Activated gamma-delta T cell treated with Interleukin-2 at 50 U/mL for 16 hours (primary cell): ENCODE measurements at regions not wholly inside any gene's neighbourhood (a gene's known extent, or its start where the extent isn't known, plus 50 kb on each side); places are given as distances from the start of the nearest gene placed in this dataset.

ENCODE experiments used
- DNase-seq: peaks from one replicate; pipeline ENCODE4 v3.0.0-alpha.2; 2020

GRCh38 chr5:174312641-174313040 is 267.1 kb downstream of the NSG2 start:
- no peak for DNase-seq

- DNase-seq = no peak
Observed at GRCh38 chr5:174313615-174314014, 268.1 kb downstream of the NSG2 start.

GRCh38 chr5:174314261-174314660 is 268.8 kb downstream of the NSG2 start:
- no peak for DNase-seq

- DNase-seq = no peak
Observed at GRCh38 chr5:174315471-174315870, 270.0 kb downstream of the NSG2 start.

- DNase-seq = no peak
Observed at GRCh38 chr5:174315871-174316270, 270.4 kb downstream of the NSG2 start.

- no peak for DNase-seq
Observed at GRCh38 chr5:174316326-174316725, 270.8 kb downstream of the NSG2 start.

GRCh38 chr5:174317256-174317894 is 271.9 kb downstream of the NSG2 start:
- DNase-seq = no peak

GRCh38 chr5:174318578-174318977 is 273.1 kb downstream of the NSG2 start:
- DNase-seq = no peak

GRCh38 chr5:174319551-174319950 is 274.0 kb downstream of the NSG2 start:
- DNase-seq = no peak

- no peak for DNase-seq
Observed at GRCh38 chr5:174320051-174320450, 274.5 kb downstream of the NSG2 start.

GRCh38 chr5:174323878-174324281 is 278.4 kb downstream of the NSG2 start:
- DNase-seq = no peak

- DNase-seq = no peak
Observed at GRCh38 chr5:174324680-174325079, 279.2 kb downstream of the NSG2 start.

GRCh38 chr5:174325431-174325830 is 279.9 kb downstream of the NSG2 start:
- DNase-seq = no peak

GRCh38 chr5:174325961-174326360 is 280.5 kb downstream of the NSG2 start:
- no peak for DNase-seq

GRCh38 chr5:174326372-174326771 is 280.9 kb downstream of the NSG2 start:
- DNase-seq = no peak

GRCh38 chr5:174327317-174327864 is 281.9 kb downstream of the NSG2 start:
- peak; percentile 28 for DNase-seq

- DNase-seq = no peak
Observed at GRCh38 chr5:174327896-174328295, 282.4 kb downstream of the NSG2 start.

GRCh38 chr5:174328631-174329299 is 283.3 kb downstream of the NSG2 start:
- no peak for DNase-seq

- DNase-seq = no peak
Observed at GRCh38 chr5:174329738-174330137, 284.2 kb downstream of the NSG2 start.

- DNase-seq = no peak
Observed at GRCh38 chr5:174335682-174336364, 290.3 kb downstream of the NSG2 start.

- DNase-seq = no peak
Observed at GRCh38 chr5:174336479-174336878, 291.0 kb downstream of the NSG2 start.

GRCh38 chr5:174337276-174338184 is 292.0 kb downstream of the NSG2 start:
- no peak for DNase-seq
